ENCODE measurements at regions not wholly inside any gene's neighbourhood (a gene's known extent, or its start where the extent isn't known, plus 50 kb on each side); places are given as distances from the start of the nearest gene placed in this dataset.
"Not testable (repeated sequence)": the region's sequence is repeated elsewhere in the genome, so short reads cannot be mapped to it uniquely, and the experiment has no call there.

DNA sequence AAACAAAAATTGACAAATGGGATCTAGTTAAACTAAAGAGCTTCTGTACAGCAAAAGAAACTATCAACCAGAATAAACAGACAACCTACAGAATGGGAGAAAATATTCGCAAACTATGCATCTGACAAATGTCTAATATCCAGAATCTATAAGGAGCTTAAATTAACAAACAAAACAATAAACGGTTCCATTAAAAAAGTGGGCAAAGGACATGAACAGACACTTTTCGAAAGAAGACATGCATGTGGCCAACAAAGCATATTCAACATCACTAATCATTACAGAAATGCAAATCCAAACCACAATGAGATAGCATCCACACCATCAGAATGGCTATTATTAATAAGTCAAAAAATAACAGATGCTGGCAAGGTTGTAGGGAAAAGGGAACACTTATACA lies 50.5 kb upstream of the MED13L start:
- not testable (repeated sequence) for DNase-seq (ENCODE audit: extremely low read depth in 1 of 11, low read depth in 9 of 11, low spot score in 4 of 11)

DNA sequence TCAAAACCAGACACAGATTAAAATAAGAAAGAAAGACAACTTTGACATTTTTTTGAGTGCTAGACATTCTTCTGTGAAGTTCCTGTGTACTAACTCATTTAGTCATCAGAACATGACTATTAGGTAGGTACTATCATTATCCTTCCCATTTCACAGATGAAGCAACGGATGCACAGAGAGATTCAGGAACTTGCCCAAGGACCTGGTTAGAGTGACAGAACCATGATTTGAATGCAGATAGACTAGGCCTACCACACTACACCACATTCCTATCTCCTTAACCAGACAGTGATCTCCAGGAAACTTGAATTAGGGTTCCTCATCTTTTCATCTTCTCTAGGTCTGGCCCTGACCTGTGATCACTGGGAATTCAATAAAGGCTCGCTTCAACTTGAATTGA lies 54.4 kb upstream of the MED13L start:
- no peak for DNase-seq (ENCODE audit: extremely low read depth in 1 of 11, low read depth in 9 of 11, low spot score in 4 of 11)

DNA sequence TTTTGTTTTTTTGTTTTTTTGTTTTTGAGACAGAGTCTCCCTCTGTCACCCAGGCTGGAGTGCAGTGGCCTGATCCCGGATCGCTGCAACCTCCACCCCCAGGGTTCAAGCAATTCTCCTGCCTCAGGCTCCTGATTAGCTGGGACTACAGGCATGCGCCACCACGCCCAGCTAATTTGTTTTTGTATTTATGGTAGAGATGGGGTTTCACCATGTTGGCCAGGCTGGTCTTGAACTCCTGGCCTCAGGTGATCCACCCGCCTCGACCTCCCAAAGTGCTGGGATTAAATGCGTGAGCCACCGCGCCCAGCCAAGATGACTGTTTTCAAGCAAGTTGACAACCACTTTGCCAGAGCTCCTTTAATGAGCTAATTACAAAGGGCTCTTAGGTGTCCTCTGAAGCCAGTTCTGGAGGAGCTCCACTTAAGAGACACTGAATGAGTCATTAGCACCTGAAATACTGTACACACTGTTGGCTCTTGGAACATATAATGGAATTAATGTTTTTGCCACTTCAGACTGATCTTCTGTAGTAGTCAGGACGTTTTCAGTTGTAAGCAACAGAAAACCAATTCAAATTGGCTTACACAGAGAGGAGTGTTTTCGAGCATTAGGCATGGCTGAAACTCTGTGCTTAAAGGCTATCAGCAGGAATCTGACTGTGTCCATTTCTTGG lies 55.4 kb upstream of the MED13L start:
- DNase-seq (ENCODE audit: extremely low read depth in 1 of 11, low read depth in 9 of 11, low spot score in 4 of 11), result no peak

DNA sequence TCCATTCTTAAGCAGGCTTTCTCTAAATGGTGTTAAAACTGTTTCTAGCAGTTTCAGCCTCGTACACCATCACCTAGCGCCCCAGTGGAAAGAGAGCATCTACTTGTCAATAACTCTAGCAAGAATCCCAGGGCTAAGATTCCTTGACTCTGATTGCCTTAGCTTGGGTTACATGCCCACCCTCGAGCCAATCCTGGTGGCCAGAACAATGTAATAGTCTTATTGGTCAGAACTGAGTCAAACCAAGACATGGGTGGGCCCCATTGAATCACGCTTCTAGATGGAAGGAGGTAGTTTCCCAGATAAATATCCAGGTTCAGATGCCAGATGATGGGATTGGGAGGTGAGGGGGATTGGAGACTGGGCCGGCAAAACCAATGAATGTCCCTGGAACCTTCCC lies 55.9 kb upstream of the MED13L start:
- no peak for DNase-seq (ENCODE audit: extremely low read depth in 1 of 11, low read depth in 9 of 11, low spot score in 4 of 11)

DNA sequence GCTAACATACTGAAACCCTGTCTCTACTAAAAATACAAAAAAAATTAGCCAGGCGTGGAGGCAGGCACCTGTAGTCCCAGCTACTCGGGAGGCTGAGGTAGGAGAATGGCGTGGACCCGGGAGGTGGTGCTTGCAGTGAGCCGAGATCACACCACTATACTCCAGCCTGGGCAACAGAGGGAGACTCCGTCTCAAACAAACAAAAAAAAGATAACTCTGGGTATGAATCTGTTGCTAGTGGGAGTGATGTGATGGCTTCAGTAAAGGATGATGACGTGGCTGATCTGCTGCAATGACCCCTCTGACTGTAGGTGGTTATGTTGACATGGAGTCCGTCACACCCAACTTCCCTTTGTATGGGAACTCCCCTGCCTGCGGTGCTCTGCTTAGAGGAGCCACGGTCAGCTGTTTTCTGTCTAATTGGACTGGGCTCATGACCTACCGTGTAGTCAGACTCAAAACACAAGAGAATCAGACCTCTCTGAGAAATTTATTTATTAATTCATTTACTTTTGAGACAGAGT lies 59.1 kb upstream of the MED13L start:
- no peak for DNase-seq (ENCODE audit: extremely low read depth in 1 of 11, low read depth in 9 of 11, low spot score in 4 of 11)

DNA sequence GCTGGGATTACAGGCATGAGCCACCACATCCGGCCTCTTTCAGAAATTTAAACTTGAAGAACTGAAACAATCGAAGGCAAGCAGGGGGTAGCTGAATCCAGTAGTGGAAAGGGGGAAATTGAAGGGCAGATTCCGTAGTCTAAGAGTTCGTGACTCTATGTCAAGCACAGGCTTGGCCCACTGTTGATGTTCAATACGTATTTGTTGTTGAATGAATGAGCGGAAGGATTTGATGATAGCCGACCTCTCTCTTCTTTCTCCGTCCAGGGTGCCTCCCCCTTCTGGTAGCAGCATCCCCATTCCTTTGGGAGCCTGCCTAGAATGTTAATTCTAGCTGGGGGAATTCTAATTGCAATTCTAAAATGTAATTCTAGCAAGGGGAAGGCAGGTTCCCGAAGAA lies 59.8 kb upstream of the MED13L start:
- DNase-seq (ENCODE audit: extremely low read depth in 1 of 11, low read depth in 9 of 11, low spot score in 4 of 11), result no peak

DNA sequence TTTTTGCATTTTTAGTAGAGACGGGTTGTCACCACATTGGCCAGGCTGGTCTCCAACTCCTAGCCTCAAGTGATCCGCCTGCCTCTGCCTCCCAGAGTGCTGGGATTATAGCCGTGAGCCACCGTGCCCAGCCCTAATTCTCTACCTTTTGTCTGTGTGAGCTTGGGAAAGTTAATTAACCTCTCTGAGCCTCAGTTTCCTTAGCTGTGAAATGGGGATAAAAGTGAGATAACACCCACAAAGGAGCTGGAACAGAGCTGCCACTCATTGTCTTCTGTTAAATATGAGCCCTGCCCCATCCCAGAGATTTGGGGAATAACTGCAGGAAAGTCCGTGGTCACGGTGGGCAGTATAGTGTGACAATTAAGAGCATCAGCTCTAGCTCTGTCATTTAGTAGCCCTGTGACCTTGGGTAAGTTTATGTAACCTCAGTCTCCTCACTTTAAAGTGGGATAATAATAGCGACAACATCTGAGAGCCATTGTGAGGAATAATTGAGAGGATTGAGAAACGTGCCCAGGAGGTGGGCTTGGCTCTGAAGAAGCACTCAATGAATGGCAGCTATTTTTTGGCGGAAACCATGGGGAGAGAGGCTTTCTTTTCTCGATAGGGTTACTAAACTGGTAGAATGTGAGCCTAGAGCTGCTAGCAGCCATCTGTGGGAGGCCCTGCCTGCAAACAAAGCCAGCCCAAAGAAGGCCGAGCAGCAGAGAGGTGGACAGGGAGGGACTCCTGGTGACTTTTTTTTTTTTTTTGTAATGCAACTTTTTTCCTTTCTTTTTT lies 60.8 kb upstream of the MED13L start:
- no peak for DNase-seq (ENCODE audit: extremely low read depth in 1 of 11, low read depth in 9 of 11, low spot score in 4 of 11)

DNA sequence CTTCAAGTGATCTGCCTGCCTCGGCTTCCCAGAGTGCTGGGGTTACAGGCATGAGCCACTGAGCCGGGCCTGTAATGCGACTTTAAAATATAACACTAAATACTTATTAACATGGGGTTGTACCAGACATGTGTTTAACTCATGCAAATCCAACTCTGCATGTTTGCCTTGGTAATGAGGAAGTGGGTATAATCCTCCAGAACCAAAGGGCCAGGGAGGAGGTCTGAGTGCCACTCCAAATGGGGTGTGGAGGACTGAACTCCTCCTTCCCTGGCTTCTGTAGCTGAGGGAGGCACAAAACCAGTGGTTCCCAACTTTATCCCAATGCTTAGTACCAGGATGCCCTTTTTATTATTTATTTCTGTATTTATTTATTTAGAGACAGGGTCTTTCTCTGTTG lies 61.6 kb upstream of the MED13L start:
- DNase-seq (ENCODE audit: extremely low read depth in 1 of 11, low read depth in 9 of 11, low spot score in 4 of 11), result no peak

DNA sequence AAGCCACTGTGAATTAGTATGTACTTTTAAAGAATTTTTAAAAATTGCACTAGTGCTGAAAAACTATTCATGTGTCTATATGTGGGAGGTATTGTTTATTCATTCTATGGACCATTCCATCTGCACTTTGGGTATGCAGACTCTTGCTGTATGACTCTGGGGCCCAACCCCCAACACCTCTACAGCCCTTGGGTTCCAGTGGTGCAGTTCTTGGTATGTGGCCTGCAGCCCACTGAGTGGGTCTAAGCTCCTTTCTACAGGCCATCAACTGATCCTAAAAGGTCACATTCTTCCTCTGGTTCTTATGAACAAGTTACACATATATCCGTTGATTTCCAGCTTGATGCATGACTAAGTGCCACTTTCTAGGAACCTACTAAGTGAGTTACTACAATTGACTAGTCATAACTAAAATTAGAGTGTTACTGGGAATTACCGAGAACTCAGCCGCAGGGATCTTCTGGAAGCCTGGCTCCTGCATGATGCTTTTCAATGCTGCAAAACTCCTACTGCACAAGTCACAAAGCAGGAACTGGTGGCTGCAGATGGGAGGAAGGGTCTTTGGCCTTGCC lies 62.4 kb upstream of the MED13L start:
- DNase-seq (ENCODE audit: extremely low read depth in 1 of 11, low read depth in 9 of 11, low spot score in 4 of 11), result no peak

DNA sequence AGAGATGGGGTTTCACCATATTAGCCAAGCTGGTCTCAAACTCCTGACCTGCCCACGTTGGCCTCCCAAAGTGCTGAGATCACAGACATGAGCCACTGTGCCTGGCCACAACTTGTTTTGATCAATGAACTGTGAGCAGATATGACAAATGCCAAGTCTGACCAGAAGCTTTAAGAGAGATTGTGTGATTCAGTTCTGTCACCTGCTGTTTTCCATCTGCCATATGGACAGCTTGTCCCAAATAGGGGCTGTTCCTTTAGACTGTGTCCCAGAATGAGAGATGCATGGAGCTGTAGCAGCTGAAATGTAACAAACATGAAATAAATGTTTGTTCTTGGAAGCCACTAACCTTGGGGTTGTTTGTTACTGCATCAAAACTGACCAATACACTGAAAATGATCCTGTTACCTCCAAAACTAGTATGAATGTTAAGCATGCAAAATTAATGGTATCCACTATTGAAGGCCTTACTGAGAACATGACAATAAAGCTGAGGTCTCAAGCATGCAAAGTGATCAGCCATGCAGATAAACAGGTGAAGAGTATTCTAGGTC lies 65.9 kb upstream of the MED13L start:
- DNase-seq (ENCODE audit: extremely low read depth in 1 of 11, low read depth in 9 of 11, low spot score in 4 of 11), result no peak

DNA sequence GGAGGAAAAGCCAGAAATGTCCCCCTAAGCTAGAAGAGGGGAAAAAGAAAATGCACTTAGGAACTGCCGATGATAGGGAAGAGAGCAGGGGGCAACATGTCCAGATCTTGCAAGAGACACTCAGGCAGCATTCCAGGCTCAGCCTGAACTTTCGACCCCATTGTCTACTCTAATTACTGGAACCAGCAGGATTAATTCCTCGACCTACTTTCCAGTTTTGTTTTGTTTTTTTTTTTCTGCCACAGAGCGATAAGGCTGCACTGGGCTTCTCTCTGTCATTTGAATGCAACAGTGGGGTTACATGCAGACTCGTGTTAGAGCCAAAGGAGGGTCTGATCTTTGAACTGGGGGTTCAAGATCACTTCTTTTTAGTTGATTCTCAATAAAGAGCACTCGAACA lies 68.7 kb upstream of the MED13L start:
- no peak for DNase-seq (ENCODE audit: extremely low read depth in 1 of 11, low read depth in 9 of 11, low spot score in 4 of 11)

DNA sequence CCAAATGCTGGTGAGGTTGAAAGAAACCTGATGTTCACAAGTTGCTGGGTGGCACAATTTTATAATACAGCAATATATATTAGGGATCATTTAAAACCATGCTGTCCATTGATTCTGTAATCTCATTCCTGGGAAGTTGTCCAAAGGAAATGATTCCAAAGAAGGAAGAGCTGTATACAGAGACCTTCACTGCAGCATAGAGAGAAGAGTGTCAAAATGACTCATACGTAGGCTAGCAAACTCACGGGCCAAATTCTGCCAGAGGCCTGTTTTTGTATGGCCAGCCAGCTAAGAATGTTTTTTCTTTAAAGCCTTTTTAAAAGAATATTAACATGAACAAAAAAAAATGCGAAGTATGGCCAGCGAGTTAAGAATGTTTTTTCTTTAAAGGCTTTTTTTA lies 69.2 kb upstream of the MED13L start:
- DNase-seq (ENCODE audit: extremely low read depth in 1 of 11, low read depth in 9 of 11, low spot score in 4 of 11), result no peak

DNA sequence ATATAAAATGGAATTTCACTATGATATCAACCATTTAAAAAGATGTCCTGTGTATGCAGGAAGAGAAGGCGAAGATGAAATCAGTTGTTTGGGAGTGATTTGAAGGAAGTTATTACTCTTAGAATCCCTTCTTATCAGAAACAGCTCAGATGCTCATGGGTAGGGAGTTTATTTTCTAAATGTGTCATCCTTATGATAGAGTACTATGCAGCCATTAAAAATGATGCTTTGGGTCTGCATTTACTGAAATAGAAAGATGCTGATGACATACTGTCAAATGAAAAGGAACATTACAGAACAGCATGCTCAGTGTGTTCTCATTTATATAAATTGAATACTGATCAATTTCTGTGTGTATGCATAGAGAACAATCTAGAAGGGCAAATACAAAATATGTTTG lies 69.8 kb upstream of the MED13L start:
- DNase-seq (ENCODE audit: extremely low read depth in 1 of 11, low read depth in 9 of 11, low spot score in 4 of 11), result no peak

DNA sequence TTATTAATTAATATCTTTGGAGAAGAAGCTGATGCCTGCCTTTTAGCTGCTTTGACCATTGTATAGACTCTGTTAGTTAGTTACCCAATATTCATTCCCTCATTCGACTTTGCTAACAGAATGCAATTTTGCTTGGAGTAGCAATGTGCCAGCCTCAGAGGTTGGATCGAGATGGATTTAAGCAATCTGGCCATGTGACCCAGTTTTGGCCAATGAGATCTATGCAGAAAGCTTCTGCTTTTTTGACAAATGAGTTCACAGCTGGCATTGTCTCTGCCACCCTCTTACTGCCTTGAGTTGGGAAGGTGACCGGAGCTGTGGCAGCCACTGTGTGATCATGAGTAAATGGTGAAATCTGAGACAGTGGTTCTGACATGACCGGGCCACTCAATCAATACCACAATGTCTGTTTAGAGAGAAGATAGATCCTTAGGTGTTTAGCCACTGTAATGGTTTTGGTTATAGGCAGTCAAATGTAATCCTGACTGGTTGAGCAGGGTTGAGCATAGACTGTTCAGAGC lies 74.9 kb upstream of the MED13L start:
- no peak for DNase-seq (ENCODE audit: extremely low read depth in 1 of 11, low read depth in 9 of 11, low spot score in 4 of 11)

DNA sequence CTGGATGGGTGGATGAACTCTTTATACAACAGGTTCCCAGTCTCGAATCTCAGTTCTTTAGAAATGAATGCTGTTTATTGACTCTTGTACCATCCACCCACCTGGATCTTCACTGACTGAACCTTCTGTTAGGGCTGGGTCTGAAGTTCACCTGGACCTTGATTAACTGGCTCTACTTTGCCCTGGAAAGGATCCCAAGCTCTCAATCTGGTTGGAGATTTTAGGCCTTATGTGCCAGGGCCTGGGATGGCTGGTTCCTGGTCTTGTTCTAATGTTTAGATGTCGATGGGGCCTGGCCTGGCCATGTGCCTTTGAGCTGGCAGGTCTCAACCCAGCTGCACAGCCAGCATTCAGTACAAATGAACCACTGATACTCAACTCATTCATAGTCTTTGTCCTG lies 76.5 kb upstream of the MED13L start:
- no peak for DNase-seq (ENCODE audit: extremely low read depth in 1 of 11, low read depth in 9 of 11, low spot score in 4 of 11)

DNA sequence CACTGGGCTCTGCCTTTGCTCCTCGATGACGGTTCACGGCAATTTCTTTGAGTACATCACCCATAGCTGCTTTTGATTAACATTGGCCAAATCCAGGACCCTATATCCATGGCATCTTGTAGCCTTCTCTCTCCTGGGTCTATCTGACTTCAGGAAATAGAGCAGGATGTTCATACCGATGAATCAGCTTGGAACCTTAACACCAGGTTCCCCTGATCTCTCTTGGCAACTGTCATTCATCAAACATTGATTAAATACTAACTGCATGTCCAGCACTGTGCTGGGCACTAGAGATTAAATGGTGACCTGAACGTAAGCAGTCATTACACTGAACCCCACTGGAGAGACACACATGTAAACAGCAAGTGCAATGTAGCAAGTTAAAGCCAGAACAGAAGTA lies 77.0 kb upstream of the MED13L start:
- DNase-seq (ENCODE audit: extremely low read depth in 1 of 11, low read depth in 9 of 11, low spot score in 4 of 11), result no peak

DNA sequence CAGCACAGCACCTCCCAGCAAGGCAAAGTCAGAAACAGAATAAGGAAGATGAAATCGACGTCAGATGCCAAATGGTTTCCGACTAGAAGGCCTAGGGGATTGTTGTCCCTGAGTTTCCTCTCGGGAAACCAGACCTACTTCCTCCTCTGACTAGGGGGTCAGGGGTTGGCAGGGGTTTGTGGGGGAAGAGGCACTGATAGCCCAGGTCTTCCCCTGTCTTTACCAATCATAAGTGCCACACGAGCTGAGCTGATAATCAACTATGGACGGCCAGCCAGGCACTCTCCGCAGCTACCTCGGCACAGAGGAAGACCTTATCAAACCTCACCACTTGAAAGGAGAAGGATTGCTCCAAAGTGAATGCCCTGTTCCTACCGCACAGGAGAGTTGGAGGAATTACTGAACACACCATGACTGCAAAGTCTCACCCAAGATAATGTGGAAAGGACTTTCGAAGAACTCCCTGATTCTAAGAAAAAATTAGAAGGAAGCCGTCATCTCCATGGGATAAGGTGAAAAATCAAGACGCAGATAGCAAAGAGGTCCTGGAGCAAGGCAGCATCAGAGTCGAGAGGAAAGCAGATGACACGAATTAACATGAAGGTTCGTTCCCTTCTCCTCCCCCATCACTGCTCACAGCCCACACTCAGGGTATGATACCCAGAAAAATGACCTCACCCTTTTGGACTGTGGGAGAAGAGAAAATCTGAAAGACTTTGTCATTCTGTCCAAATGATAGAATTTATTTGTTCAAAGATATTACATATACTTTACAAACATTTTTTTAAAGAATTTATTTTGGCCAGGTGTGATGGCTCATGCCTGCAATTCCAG lies 77.7 kb upstream of the MED13L start:
- no peak for DNase-seq (ENCODE audit: extremely low read depth in 1 of 11, low read depth in 9 of 11, low spot score in 4 of 11)

DNA sequence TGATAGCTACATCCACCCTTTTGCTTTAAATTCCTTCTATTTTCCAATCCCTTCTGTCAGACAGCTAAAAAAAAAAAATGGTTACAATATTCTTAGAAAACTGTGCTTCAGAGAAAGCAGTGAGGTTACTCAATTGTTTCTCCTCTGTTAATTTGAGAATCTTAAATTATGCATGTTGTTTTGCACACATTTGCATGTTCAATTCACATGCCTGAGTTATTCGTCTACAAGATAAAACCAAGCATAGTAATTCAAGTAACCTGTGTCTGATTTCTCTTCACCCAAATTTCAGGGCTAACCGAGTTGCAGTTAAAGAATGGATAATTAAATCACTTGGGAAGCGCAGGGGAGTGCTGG lies 81.0 kb upstream of the MED13L start:
- DNase-seq (ENCODE audit: extremely low read depth in 1 of 11, low read depth in 9 of 11, low spot score in 4 of 11), result no peak
